Natural killer cell (primary cell): ENCODE measurements at regions not wholly inside any gene's neighbourhood (a gene's known extent, or its start where the extent isn't known, plus 50 kb on each side); places are given as distances from the start of the nearest gene placed in this dataset.

ENCODE experiments used
- ATAC-seq, 3 donors: fragments of 150-1000 bp in 2 of 3; fragments of 200-7000 bp in 1 of 3; cut with Tn5 transposase; 1 replicate in 1 of 3; 2 replicates in 2 of 3; pipeline ENCODE4 v1.10.0; 2021; ENCODE audit warnings: mild to moderate bottlenecking in 2 of 3, moderate library complexity in 2 of 3
- DNase-seq, 2 donors: peaks; one replicate each; pipeline versions ENCODE4 v3.0.0 to v3.0.0-alpha.2; 2013 to 2021; ENCODE audit warnings: mixed read lengths in 1 of 2
- H3K27ac ChIP-seq: one replicate; pipeline ENCODE4 v1.5.1; 2013; ENCODE audit warnings: mild to moderate bottlenecking, low read length
- H3K27me3 ChIP-seq: one replicate; pipeline ENCODE4 v1.6.1; 2013; ENCODE audit warnings: low read length; ENCODE audit not compliant: control insufficient read depth, insufficient read depth
- H3K36me3 ChIP-seq: one replicate; pipeline ENCODE4 v1.6.1; 2013; ENCODE audit warnings: low read length; ENCODE audit not compliant: control insufficient read depth, insufficient read depth
- H3K4me1 ChIP-seq: one replicate; pipeline ENCODE4 v1.6.1; 2013; ENCODE audit warnings: low read length; ENCODE audit not compliant: control insufficient read depth, insufficient read depth
- H3K4me3 ChIP-seq: one replicate; pipeline ENCODE4 v1.5.1; 2013; ENCODE audit warnings: low read length
- H3K9me3 ChIP-seq: one replicate; pipeline ENCODE4 v1.6.1; 2013; ENCODE audit warnings: low read length; ENCODE audit not compliant: control insufficient read depth, insufficient read depth
- H3K27ac Mint-ChIP-seq, 2 donors: one replicate each; pipeline ENCODE4 v1.8.0; 2022; ENCODE audit warnings: mild to moderate bottlenecking in 2 of 2, mixed read lengths in 2 of 2, moderate library complexity in 1 of 2
- H3K27me3 Mint-ChIP-seq, 2 donors: one replicate each; pipeline ENCODE4 v1.8.0; 2022; ENCODE audit warnings: low read depth in 2 of 2, mixed read lengths in 2 of 2
- H3K36me3 Mint-ChIP-seq: one replicate; pipeline ENCODE4 v1.8.0; 2022; ENCODE audit warnings: mixed read lengths
- H3K4me1 Mint-ChIP-seq, 2 donors: one replicate each; pipeline ENCODE4 v1.8.0; 2022; ENCODE audit warnings: mixed read lengths in 2 of 2
- H3K4me3 Mint-ChIP-seq: one replicate; pipeline ENCODE4 v1.8.0; 2022; ENCODE audit warnings: mild to moderate bottlenecking, moderate library complexity, mixed read lengths
- H3K9me3 Mint-ChIP-seq, 2 donors: one replicate each; pipeline ENCODE4 v1.8.0; 2022; ENCODE audit warnings: mixed read lengths in 2 of 2
- WGBS: methylation state at CpG from one replicate; pipeline ENCODE4 v1.1.7; 2013; ENCODE audit warnings: missing lambda C conversion rate; ENCODE audit not compliant: insufficient coverage; 5-methylcytosine and 5-hydroxymethylcytosine counted together
- intact Hi-C: fragments of 100-400 bp; cut with micrococcal nuclease; formaldehyde crosslinking; loops from one replicate; pipeline ENCODE4 v1.14.2; 2022
- TF ChIP-seq, protein P1 (sequence below): fragments of 200-600 bp; IDR thresholded peaks from one replicate; pipeline ENCODE4 v1.8.0; 2022; ENCODE audit warnings: antibody characterized with exemption

DNA sequence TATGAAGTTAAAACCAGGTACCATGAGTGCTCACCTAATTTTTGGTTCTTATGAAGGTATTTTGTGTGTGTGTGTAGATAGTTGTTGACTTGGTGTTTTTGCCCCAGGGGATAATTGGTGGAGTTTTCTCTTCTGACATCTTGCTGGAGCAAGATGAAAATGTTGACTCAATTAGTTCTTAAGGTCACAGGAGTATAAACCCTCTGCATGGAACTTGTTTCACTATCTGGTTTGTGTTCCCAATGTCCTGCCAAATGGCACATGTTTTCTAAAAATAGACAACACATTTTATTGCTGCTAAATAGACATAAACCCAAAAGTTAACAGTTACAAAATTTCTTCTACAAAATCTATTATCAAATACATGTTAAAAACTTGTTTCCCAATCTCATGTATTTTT lies 180.9 kb downstream of the FAM170A start:
- Histone ChIP-seq H3K9me3 (peaks cover 10% of the 10 kb centered on the region), H3K4me1 (no peaks in the 10 kb centered on the region), H3K4me3 (no peak overlapping the region), H3K27me3 (no peaks in the 10 kb centered on the region), H3K36me3 (no peaks in the 10 kb centered on the region), H3K27ac (no peak overlapping the region)
- H3K4me3 Mint-ChIP-seq: no peak overlapping the region
- H3K27ac Mint-ChIP-seq: no peak overlapping the region
- H3K27me3 Mint-ChIP-seq: no peaks in the 10 kb centered on the region
- intact Hi-C loops: no loop called here
- H3K9me3 Mint-ChIP-seq: peaks cover 15 to 26% of the 10 kb centered on the region in 2 donors
- ATAC-seq (no peak), DNase-seq (no peak)
- H3K36me3 Mint-ChIP-seq: no peaks in the 10 kb centered on the region
- TF ChIP-seq, protein P1, sequence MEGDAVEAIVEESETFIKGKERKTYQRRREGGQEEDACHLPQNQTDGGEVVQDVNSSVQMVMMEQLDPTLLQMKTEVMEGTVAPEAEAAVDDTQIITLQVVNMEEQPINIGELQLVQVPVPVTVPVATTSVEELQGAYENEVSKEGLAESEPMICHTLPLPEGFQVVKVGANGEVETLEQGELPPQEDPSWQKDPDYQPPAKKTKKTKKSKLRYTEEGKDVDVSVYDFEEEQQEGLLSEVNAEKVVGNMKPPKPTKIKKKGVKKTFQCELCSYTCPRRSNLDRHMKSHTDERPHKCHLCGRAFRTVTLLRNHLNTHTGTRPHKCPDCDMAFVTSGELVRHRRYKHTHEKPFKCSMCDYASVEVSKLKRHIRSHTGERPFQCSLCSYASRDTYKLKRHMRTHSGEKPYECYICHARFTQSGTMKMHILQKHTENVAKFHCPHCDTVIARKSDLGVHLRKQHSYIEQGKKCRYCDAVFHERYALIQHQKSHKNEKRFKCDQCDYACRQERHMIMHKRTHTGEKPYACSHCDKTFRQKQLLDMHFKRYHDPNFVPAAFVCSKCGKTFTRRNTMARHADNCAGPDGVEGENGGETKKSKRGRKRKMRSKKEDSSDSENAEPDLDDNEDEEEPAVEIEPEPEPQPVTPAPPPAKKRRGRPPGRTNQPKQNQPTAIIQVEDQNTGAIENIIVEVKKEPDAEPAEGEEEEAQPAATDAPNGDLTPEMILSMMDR: no peak
- H3K4me1 Mint-ChIP-seq: no peaks in the 10 kb centered on the region

DNA sequence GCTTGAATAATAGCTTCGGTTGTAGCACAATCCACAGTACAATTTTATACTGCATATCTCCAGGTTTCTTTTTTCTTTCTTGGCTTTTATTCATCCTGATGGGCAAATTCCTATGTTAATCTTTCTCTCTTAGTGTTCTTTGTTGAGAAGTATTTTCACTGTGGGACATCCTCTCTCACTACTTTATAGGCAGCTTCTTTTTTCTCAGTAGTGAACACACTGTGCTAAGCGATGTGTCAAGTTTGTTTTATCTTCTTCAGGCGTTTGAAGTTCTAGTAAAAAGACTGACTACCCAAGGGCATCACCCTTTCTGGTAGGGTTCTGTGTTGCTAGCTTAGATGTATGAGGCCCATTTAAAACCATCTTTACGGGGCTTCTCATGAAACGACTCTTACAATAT lies 182.1 kb downstream of the FAM170A start:
- no peaks in the 10 kb centered on the region for H3K27me3 Mint-ChIP-seq
- ATAC-seq: no peak
- intact Hi-C loops: no loop called here

DNA sequence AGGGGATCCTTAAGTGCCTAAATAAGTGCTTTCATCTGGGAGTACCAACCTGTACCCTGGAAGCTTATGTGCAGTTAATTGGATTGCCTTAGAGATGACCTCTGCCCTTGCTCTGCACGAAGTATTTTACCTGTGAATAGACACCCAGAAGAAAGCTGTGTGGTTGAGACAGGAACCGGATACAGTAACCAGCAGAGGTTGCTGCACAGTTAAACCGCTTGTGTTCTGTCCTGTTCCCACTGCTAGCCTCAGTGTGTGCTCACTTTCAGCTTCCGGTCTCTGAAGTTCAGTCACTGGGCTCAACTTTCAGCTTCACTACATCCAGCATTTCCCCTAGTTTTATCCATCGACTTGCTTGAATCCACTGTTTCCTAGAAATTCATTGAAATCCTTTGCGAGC lies 185.3 kb downstream of the FAM170A start:
- H3K9me3 ChIP-seq: no peaks in the 10 kb centered on the region
- no peak for DNase-seq
- H3K27me3 ChIP-seq: no peaks in the 10 kb centered on the region
- no peaks in the 10 kb centered on the region for H3K4me1 ChIP-seq
- H3K36me3 Mint-ChIP-seq: no peaks in the 10 kb centered on the region
- TF ChIP-seq, protein P1: no peak
- H3K4me3 Mint-ChIP-seq: no peak overlapping the region
- no peak for ATAC-seq
- 89% methylated on average over 6 of the region's 6 CpGs for WGBS
- intact Hi-C loops: no loop called here
- H3K4me3 ChIP-seq: no peak overlapping the region
- H3K4me1 Mint-ChIP-seq: no peaks in the 10 kb centered on the region
- peaks cover 10 to 13% of the 10 kb centered on the region in 2 donors for H3K9me3 Mint-ChIP-seq
- H3K27me3 Mint-ChIP-seq: no peaks in the 10 kb centered on the region
- H3K36me3 ChIP-seq: no peaks in the 10 kb centered on the region
- no peak overlapping the region for H3K27ac ChIP-seq
- H3K27ac Mint-ChIP-seq: no peak overlapping the region

More for the DNA sequence above, 182.1 kb downstream of the FAM170A start:
- no peaks in the 10 kb centered on the region for H3K36me3 ChIP-seq
- no peaks in the 10 kb centered on the region for H3K4me1 Mint-ChIP-seq
- H3K27ac ChIP-seq: no peak overlapping the region
- H3K4me3 Mint-ChIP-seq: no peak overlapping the region
- no peak for DNase-seq
- no peaks in the 10 kb centered on the region for H3K27me3 ChIP-seq
- H3K36me3 Mint-ChIP-seq: no peaks in the 10 kb centered on the region
- no peak overlapping the region for H3K27ac Mint-ChIP-seq
- TF ChIP-seq, protein P1: no peak
- peaks cover 13 to 18% of the 10 kb centered on the region in 2 donors for H3K9me3 Mint-ChIP-seq
- H3K4me3 ChIP-seq: no peak overlapping the region
- H3K4me1 ChIP-seq: no peaks in the 10 kb centered on the region
- 79% methylated on average over 3 of the region's 5 CpGs for WGBS
- H3K9me3 ChIP-seq: peaks cover 10% of the 10 kb centered on the region

DNA sequence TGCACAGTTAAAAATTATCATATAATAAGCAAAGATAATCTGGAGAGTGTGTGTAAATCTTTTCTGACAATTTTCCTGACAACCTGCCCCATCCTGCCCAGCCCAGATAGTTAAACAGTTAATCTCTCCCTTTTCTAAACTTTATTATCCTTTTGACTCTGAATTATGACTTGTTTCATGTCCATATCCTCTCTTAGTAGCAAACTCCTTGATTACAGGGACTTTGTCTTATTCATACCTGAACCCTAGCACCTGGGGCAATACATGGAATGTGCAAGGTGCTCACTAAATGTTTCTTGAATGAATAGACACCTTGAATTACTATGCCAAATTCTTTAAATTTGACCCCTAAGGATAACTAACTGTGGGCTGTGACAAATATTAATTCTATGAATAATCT lies 186.7 kb downstream of the FAM170A start:
- no peaks in the 10 kb centered on the region for H3K4me1 Mint-ChIP-seq

More for the DNA sequence above, 186.7 kb downstream of the FAM170A start:
- no peak overlapping the region for H3K27ac ChIP-seq
- intact Hi-C loops: no loop called here
- H3K27me3 Mint-ChIP-seq: no peaks in the 10 kb centered on the region
- H3K9me3 Mint-ChIP-seq: peaks cover 10 to 13% of the 10 kb centered on the region in 2 donors
- no peaks in the 10 kb centered on the region for H3K9me3 ChIP-seq
- H3K4me3 Mint-ChIP-seq: no peak overlapping the region
- H3K27me3 ChIP-seq: no peaks in the 10 kb centered on the region
- H3K36me3 ChIP-seq: no peaks in the 10 kb centered on the region
- TF ChIP-seq, protein P1: no peak
- no peaks in the 10 kb centered on the region for H3K4me1 ChIP-seq
- no peak overlapping the region for H3K27ac Mint-ChIP-seq
- H3K36me3 Mint-ChIP-seq: no peaks in the 10 kb centered on the region
- H3K4me3 ChIP-seq: no peak overlapping the region
- no peak for DNase-seq
- no peak for ATAC-seq
